CD4-positive, alpha-beta T cell treated with Interleukin-6 for 4 hours (primary cell): ENCODE measurements at regions not wholly inside any gene's neighbourhood (a gene's known extent, or its start where the extent isn't known, plus 50 kb on each side); places are given as distances from the start of the nearest gene placed in this dataset.
A peak's percentile ranks its signal among the peaks of the same experiment; 100 is the strongest.

Experiments
- DNase-seq: peaks from one replicate; pipeline ENCODE4 v3.0.0-alpha.2; 2020; ENCODE audit warnings: mixed read lengths

GRCh38 chr1:209420276-209420675 lies 163.2 kb upstream of the CAMK1G start:
- no peak for DNase-seq

DNA sequence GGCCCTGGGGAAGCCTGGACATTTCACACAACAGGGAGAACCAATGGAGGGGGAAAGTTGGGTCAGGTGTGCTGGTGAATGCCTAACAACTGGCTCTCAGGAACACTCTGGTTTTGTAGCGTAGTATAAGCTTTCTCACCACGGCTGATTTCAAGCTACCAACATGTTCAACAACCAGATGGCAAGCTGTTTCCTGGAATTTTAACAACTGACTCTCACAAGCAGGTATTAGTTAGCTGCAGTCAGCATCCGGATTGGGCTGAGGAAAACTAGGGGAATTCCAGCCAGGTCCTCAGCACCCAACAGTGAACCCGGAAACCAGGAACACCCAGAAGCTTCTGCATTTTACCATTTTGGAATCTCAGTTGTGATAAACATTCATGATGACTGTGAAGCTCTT lies 162.3 kb upstream of the CAMK1G start:
- no peak for DNase-seq

- DNase-seq, result no peak
These were observed 161.4 kb upstream of the CAMK1G start for GRCh38 chr1:209421978-209422680.

DNA sequence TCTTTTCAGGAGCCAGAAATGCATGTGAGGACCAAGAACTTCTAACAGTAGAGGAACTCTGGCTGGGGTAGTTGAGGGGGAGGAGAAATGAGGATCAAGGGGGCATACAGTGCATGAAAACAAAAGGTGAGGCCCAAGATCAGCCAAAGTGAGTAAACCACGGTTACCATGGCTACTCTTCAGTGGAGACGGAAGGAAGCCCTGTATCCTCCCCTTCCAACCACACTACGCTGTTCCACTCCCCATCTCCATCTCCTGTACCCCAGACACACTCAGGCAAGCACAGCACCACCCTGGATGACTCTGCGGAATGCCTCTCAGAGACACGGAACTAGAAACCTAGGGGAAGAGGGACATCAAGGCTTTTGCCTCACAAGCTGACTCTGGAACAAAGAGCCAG lies 157.6 kb upstream of the CAMK1G start:
- no peak for DNase-seq

DNA sequence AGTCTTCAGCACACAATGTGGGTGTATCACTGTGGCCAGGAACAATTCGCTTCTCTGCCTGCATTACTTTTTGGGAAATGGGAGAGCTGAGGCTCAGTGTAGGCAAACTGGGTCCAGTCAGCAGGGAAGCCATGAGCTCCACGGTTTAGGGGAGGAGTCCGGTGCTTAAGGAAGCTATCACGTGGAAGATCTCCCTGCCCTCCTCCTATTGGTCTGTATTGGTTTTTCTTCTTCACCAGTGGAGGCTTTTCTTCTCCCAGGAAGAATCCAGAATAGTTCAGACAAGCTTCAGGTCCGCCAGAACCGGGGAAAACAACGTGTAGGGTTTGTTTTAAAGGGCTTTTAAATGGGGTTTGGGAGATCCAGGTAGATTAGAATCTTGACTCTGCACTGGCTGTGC lies 156.2 kb upstream of the CAMK1G start:
- DNase-seq, result no peak

DNA sequence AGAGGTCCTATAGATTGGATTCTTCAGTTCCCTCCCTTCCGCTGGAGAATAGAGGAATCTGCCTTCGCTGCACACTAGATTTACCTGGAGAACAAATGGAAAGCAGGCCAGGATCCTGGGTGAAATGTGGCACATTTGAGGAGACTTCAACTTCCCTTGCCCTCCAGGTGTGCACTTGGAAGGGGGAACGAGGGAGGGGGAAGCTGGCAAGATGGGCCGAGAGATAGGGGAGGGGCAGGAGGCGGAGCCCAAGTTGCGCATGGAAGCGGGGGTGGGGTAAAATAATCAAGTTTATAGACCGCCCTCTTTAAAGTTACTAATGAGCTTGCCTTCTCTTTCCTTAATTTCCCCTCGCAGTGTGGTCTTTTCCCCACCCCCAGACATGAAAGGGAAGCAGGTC lies 155.7 kb upstream of the CAMK1G start:
- DNase-seq, result no peak

- DNase-seq, result no peak
These were observed 155.1 kb upstream of the CAMK1G start for GRCh38 chr1:209428241-209428921.

DNA sequence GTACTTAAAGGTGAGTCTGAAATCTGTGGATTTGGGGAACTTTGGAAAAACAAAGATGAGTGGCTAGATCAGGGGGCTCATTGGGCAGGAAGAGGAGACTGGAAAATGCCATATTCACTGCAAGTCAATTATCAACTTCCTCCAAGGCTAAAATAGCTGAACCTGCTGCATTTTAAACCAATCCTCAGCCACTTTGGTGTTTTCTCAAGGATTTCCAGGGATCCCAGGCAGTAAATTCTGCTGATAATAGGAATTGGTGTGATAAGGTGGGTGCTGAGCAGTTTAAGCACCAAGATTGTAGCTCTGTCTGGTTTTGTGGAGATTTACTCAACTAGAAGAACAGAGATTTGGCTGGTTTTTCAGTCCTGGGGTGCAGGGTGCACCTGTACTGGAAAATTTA lies 153.9 kb upstream of the CAMK1G start:
- no peak for DNase-seq

DNA sequence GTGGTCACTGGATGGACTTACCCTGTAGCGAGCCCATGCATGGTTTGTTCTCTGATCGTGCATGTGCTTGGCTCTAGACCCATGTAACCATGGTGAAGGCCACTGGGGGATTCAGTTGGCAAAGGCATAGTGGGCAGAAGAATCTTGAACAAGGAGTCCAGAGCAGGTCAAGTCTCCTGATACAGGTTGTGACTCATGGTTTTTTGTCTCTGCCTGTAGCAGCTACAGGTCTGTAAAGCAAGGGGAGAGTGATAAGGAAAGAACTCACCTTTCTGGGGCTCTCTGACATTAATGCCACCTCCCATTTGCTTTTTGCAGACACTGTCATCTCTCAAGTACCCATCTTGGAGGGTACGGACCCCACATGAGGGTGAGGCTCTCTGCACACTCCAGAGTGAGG lies 153.4 kb upstream of the CAMK1G start:
- no peak for DNase-seq

- DNase-seq, result no peak
These were observed 152.7 kb upstream of the CAMK1G start for GRCh38 chr1:209430821-209431259.

DNA sequence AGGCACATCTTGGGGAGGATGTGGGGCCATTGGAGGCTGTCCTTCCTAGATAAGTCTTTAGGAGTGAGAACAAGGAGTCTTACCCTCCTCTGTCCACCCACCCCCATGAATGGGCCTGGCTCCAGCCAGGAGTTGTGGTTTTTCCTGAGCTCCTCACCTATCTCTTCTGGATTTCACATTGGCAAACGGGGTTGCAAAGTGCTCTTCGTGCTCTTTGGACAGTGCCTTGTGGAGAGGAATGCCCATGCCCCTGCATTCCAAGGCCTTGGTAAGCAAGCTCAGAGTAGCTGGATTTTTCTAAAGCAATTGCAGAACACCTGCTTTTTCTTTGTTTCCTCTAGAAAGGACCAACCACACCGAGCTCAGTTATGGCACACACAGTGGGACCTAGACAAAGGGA lies 152.1 kb upstream of the CAMK1G start:
- no peak for DNase-seq

GRCh38 chr1:209431813-209432442 lies 151.6 kb upstream of the CAMK1G start:
- no peak for DNase-seq

- DNase-seq, result no peak
These were observed 151.1 kb upstream of the CAMK1G start for GRCh38 chr1:209432443-209432825.

GRCh38 chr1:209433649-209434031 lies 149.9 kb upstream of the CAMK1G start:
- no peak for DNase-seq

- DNase-seq, result no peak
These were observed 149.4 kb upstream of the CAMK1G start for GRCh38 chr1:209434066-209434465.

DNA sequence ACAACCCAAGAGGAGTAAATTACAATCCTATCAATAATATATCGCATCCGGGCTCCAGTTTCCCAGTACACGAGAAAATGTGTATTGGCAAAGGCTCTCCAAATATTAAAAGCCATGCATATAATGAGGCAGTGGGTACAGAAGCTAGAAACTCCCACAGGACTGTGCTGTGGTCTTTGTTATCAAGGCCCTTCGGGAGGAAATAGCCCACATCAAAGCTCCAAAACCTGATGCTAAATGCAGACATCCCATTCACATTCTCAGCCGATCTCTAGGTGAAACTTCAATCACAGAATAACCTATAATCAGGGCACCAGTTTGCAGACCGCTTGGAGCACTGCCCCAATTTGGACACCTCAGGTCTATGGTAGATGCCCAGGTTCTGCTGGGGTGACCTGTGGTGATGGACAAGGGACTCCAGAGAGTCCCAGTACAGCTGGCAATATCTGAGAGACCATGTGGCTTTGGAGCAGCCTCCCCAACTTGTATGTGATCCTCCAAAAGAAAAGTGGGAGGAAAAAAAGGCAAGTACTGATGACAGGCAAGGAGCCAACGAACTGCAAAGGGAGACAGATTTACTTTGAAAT lies 148.8 kb upstream of the CAMK1G start:
- no peak for DNase-seq

DNA sequence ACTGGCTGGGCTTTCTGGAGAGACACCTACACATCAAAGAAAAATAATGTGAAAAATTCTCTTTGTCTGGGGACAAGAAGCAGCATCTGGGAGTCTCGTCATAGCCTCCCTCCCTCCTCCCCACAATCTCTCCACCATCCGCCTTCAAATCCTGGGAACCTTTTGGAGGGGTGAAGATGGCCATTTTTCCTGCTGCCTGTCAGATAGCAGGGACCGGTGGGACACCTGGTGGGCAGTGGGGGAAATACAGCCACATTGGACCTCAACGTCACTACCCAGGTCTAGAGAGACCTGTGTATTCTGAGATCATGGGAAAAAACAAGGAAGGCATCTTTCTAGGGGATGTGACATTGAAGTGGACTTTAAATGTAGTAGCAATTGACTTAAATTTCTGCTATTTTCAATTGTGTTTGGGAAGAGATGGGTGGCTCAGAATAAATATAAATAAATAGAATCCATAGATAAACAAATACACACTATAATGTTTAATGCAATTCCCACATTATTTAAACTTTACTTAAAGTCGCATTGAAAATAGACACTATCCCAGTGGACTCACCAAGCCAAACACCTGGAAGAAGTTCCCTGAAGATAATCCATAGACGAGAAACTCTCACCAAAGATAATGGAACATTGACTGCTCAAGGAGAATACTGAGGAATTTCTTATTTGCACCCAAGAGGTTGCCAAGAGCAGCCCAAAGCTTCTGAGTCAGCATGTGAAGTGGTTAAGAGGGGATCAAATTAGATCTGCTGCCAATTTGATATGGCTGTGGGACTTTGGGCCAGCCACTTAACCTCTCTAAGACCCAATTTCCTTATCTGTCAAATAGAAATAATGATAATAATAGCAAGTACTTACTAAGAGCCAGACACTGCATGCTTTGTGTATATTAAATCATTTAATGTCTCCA lies 147.6 kb upstream of the CAMK1G start:
- peak; percentile 11 for DNase-seq

- no peak for DNase-seq
These were observed 143.7 kb upstream of the CAMK1G start for GRCh38 chr1:209439828-209440227.

DNA sequence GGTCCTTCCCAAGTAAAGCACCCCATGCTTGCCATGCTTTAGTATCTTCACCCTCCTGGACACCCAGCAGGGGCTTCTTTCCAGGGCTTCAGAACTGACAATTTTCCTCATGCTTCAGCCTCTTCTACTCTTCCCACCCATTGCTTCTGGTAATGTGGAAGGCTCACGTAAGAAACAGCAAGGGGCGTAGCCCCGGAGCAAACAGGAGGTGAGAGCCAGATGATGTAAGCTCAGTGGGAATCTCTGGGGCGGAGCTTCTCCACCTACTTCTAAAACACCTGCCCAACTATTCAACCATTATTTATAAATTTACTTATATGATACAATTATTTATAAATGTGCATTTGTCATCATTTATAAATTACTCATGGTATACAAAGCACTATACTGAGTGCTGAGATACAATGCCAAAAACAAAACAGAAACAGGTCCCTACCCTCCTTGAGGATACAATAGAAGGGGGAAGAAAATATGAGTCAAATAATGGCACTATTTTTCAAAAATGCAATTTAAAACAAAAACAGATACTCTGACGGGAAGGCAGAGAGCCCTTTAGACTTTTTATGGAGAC lies 140.1 kb upstream of the CAMK1G start:
- no peak for DNase-seq

DNA sequence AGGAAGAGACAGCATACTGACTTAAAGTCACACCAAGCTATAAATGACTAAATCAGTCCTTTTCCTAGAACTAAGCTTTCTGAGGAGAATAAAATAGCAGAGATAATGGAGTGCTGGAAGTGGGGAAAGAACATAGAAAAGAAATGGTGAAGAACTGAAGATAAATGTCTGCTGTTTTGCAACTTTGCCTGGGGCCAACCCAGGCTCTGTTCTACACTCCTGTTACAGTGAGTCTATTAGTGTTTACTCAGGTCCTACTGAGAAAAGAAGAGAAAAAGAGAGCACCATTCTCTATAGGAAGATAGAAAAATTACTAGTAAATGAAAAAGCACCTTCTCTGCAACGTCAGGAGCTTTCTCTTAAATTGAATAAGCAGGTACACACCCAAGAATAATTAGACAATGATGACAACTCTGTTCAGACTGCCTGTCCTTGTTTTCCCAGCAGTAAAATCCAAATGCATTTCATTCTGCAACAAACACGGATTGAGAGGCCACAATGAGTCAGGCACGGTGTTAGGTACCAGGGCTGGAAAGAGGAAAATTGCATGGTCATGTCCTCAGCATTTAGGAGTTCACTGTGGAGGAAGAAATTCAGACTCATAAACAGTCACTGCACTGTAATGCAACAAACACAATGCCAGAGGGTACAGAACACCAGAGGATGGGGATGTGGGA lies 139.4 kb upstream of the CAMK1G start:
- no peak for DNase-seq

GRCh38 chr1:209444961-209445360 lies 138.6 kb upstream of the CAMK1G start:
- no peak for DNase-seq

- no peak for DNase-seq
These were observed 137.9 kb upstream of the CAMK1G start for GRCh38 chr1:209445576-209445975.
